ENCODE measurements at regions not wholly inside any gene's neighbourhood (a gene's known extent, or its start where the extent isn't known, plus 50 kb on each side); places are given as distances from the start of the nearest gene placed in this dataset.

GRCh38 chr6:66900133-66901083 is 1193.4 kb upstream of the EYS start:
- ATAC-seq (ENCODE audit: insufficient number of reproducible peaks, low FRiP score, low read depth) (no peak), DNase-seq (ENCODE audit: low spot score) (no peak)
- TF ChIP-seq, protein P1, sequence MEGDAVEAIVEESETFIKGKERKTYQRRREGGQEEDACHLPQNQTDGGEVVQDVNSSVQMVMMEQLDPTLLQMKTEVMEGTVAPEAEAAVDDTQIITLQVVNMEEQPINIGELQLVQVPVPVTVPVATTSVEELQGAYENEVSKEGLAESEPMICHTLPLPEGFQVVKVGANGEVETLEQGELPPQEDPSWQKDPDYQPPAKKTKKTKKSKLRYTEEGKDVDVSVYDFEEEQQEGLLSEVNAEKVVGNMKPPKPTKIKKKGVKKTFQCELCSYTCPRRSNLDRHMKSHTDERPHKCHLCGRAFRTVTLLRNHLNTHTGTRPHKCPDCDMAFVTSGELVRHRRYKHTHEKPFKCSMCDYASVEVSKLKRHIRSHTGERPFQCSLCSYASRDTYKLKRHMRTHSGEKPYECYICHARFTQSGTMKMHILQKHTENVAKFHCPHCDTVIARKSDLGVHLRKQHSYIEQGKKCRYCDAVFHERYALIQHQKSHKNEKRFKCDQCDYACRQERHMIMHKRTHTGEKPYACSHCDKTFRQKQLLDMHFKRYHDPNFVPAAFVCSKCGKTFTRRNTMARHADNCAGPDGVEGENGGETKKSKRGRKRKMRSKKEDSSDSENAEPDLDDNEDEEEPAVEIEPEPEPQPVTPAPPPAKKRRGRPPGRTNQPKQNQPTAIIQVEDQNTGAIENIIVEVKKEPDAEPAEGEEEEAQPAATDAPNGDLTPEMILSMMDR (IDR thresholded peaks at IDR 0.05), result no peak
- Histone ChIP-seq H3K27me3 (replicated peaks; ENCODE audit: insufficient read depth) (no peaks in the 10 kb centered on the region), H3K4me1 (ENCODE audit: control insufficient read depth in 1 of 2, low read depth in 2 of 2) (no peaks in the 10 kb centered on the region), H3K4me3 (no peak overlapping the region), H3K36me3 (no peaks in the 10 kb centered on the region), H3K27ac (no peak overlapping the region), H3K9me3 (no peaks in the 10 kb centered on the region)

GRCh38 chr6:66897576-66897975 is 1190.5 kb upstream of the EYS start:
- H3K36me3 ChIP-seq, result no peaks in the 10 kb centered on the region
- no peaks in the 10 kb centered on the region for H3K9me3 ChIP-seq
- no peak overlapping the region for H3K4me3 ChIP-seq
- no peak overlapping the region for H3K27ac ChIP-seq
- ATAC-seq (ENCODE audit: insufficient number of reproducible peaks, low FRiP score, low read depth) (no peak), DNase-seq (ENCODE audit: low spot score) (no peak)
- TF ChIP-seq, protein P1 (IDR thresholded peaks at IDR 0.05), result no peak
- no peaks in the 10 kb centered on the region for H3K4me1 ChIP-seq (ENCODE audit: control insufficient read depth in 1 of 2, low read depth in 2 of 2)
- H3K27me3 ChIP-seq (replicated peaks; ENCODE audit: insufficient read depth), result no peaks in the 10 kb centered on the region

DNA sequence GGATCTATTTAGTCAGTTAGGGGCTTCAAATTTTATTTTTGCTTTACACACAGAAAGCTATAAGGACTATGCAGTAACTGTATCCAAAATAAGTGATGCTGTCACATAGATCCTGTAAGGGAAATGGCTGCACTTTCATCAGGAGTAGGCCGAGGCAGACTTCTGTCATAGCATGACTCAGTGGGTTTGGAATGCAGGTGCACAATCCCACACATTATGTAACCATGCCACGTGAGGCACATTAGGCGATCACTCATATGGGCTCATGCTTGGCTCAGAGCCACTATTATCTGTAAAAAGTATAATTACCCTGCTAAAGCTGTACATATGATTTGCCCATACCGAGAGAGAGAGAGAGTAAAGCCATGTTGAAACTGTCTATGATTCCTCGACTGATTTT is 1189.4 kb upstream of the EYS start:
- ATAC-seq (ENCODE audit: insufficient number of reproducible peaks, low FRiP score, low read depth) (no peak), DNase-seq (ENCODE audit: low spot score) (no peak)
- Histone ChIP-seq H3K9me3 (no peaks in the 10 kb centered on the region), H3K27ac (no peak overlapping the region), H3K4me1 (ENCODE audit: control insufficient read depth in 1 of 2, low read depth in 2 of 2) (no peaks in the 10 kb centered on the region), H3K27me3 (replicated peaks; ENCODE audit: insufficient read depth) (no peaks in the 10 kb centered on the region), H3K36me3 (no peaks in the 10 kb centered on the region), H3K4me3 (no peak overlapping the region)
- TF ChIP-seq, protein P1 (IDR thresholded peaks at IDR 0.05), result no peak

GRCh38 chr6:66883453-66883852 is 1176.4 kb upstream of the EYS start:
- TF ChIP-seq, protein P1 (IDR thresholded peaks at IDR 0.05), result no peak
- Histone ChIP-seq H3K4me1 (ENCODE audit: control insufficient read depth in 1 of 2, low read depth in 2 of 2) (no peaks in the 10 kb centered on the region), H3K36me3 (no peaks in the 10 kb centered on the region), H3K27me3 (replicated peaks; ENCODE audit: insufficient read depth) (no peaks in the 10 kb centered on the region), H3K9me3 (peaks cover 10% of the 10 kb centered on the region), H3K4me3 (no peak overlapping the region), H3K27ac (no peak overlapping the region)
- DNase-seq (ENCODE audit: low spot score) (no peak), ATAC-seq (ENCODE audit: insufficient number of reproducible peaks, low FRiP score, low read depth) (no peak)

- Histone ChIP-seq H3K4me3 (no peak overlapping the region), H3K27me3 (replicated peaks; ENCODE audit: insufficient read depth) (no peaks in the 10 kb centered on the region), H3K4me1 (ENCODE audit: control insufficient read depth in 1 of 2, low read depth in 2 of 2) (no peaks in the 10 kb centered on the region), H3K36me3 (no peaks in the 10 kb centered on the region), H3K27ac (no peak overlapping the region), H3K9me3 (peaks cover 3% of the 10 kb centered on the region)
- DNase-seq (ENCODE audit: low spot score), result no peak
- ATAC-seq (ENCODE audit: insufficient number of reproducible peaks, low FRiP score, low read depth), result no peak
- TF ChIP-seq, protein P1 (IDR thresholded peaks at IDR 0.05), result no peak
Measured at GRCh38 chr6:66866801-66867200, 1159.8 kb upstream of the EYS start.

All from thoracic aorta (tissue), 2 donors.